NT2/D1 (cell line): ENCODE measurements at regions not wholly inside any gene's neighbourhood (a gene's known extent, or its start where the extent isn't known, plus 50 kb on each side); places are given as distances from the start of the nearest gene placed in this dataset.

ENCODE experiments used
- DNase-seq: peaks from one replicate; pipeline ENCODE4 v3.0.0-alpha.2; 2011; ENCODE audit warnings: low read depth, low spot score
- H3K27me3 ChIP-seq: 2 replicates; pipeline ENCODE4 v1.6.0; 2011; ENCODE audit warnings: mild to moderate bottlenecking; ENCODE audit not compliant: insufficient read length, insufficient read depth
- H3K36me3 ChIP-seq: 2 replicates; pipeline ENCODE4 v1.6.1; 2011; ENCODE audit warnings: mild to moderate bottlenecking, low read length, mixed read lengths; ENCODE audit not compliant: insufficient read depth, insufficient read length
- H3K4me1 ChIP-seq: 2 replicates; pipeline ENCODE4 v1.5.1; 2011; ENCODE audit not compliant: insufficient read depth, insufficient read length
- H3K4me3 ChIP-seq: 2 replicates; pipeline ENCODE4 v1.5.1; 2011; ENCODE audit warnings: low read depth; ENCODE audit not compliant: insufficient read length
- H3K9ac ChIP-seq: 2 replicates; pipeline ENCODE4 v1.6.0; 2011; ENCODE audit warnings: low read depth; ENCODE audit not compliant: insufficient read length
- H3K9me3 ChIP-seq: 2 replicates; pipeline ENCODE4 v1.5.1; 2011; ENCODE audit warnings: mild to moderate bottlenecking, low read length; ENCODE audit not compliant: insufficient read depth
- SUZ12 ChIP-seq: IDR thresholded peaks from 2 replicates; pipeline ENCODE4 v1.6.1; 2011; ENCODE audit not compliant: insufficient read length, insufficient read depth; ENCODE audit errors: extremely low read depth
- YY1 ChIP-seq: IDR thresholded peaks from 2 replicates; pipeline ENCODE4 v1.6.1; 2011; ENCODE audit not compliant: insufficient read length, insufficient read depth
- ZNF274 ChIP-seq: IDR thresholded peaks from 2 replicates; pipeline ENCODE4 v1.6.1; 2011; ENCODE audit warnings: mild to moderate bottlenecking, low read depth, low read length

- no peak overlapping the region for H3K4me3 ChIP-seq
- H3K9ac ChIP-seq = no peak overlapping the region
- TF ChIP-seq SUZ12 = no peak
- no peak for TF ChIP-seq ZNF274
- no peak for TF ChIP-seq YY1
- no peaks in the 10 kb centered on the region for H3K36me3 ChIP-seq
- no peaks in the 10 kb centered on the region for H3K9me3 ChIP-seq
- no peaks in the 10 kb centered on the region for H3K4me1 ChIP-seq
- no peaks in the 10 kb centered on the region for H3K27me3 ChIP-seq
- DNase-seq = no peak
Observed at GRCh38 chr12:89977405-89978085, 268.9 kb upstream of the ATP2B1 start.

- no peaks in the 10 kb centered on the region for H3K9me3 ChIP-seq
- TF ChIP-seq YY1 (no peak), ZNF274 (no peak), SUZ12 (no peak)
- H3K36me3 ChIP-seq = no peaks in the 10 kb centered on the region
- no peaks in the 10 kb centered on the region for H3K4me1 ChIP-seq
- DNase-seq = no peak
- no peak overlapping the region for H3K4me3 ChIP-seq
- H3K9ac ChIP-seq = no peak overlapping the region
- no peaks in the 10 kb centered on the region for H3K27me3 ChIP-seq
Observed at GRCh38 chr12:89976866-89977265, 268.2 kb upstream of the ATP2B1 start.

GRCh38 chr12:89975574-89975973 lies 266.9 kb upstream of the ATP2B1 start:
- Histone ChIP-seq H3K9me3 (no peaks in the 10 kb centered on the region), H3K4me3 (no peak overlapping the region), H3K27me3 (no peaks in the 10 kb centered on the region), H3K4me1 (no peaks in the 10 kb centered on the region), H3K9ac (no peak overlapping the region), H3K36me3 (no peaks in the 10 kb centered on the region)
- no peak for DNase-seq
- no peak for TF ChIP-seq SUZ12
- no peak for TF ChIP-seq ZNF274
- no peak for TF ChIP-seq YY1

- Histone ChIP-seq H3K4me3 (no peak overlapping the region), H3K9ac (no peak overlapping the region), H3K36me3 (no peaks in the 10 kb centered on the region), H3K4me1 (no peaks in the 10 kb centered on the region), H3K9me3 (no peaks in the 10 kb centered on the region), H3K27me3 (no peaks in the 10 kb centered on the region)
- TF ChIP-seq SUZ12 (no peak), YY1 (no peak), ZNF274 (no peak)
- no peak for DNase-seq
Observed at GRCh38 chr12:89971880-89972279, 263.2 kb upstream of the ATP2B1 start.

GRCh38 chr12:89970722-89971121 lies 262.1 kb upstream of the ATP2B1 start:
- Histone ChIP-seq H3K4me1 (no peaks in the 10 kb centered on the region), H3K4me3 (no peak overlapping the region), H3K36me3 (no peaks in the 10 kb centered on the region), H3K27me3 (no peaks in the 10 kb centered on the region), H3K9me3 (no peaks in the 10 kb centered on the region), H3K9ac (no peak overlapping the region)
- TF ChIP-seq SUZ12 (no peak), ZNF274 (no peak)
- DNase-seq = no peak

- DNase-seq = no peak
- Histone ChIP-seq H3K9me3 (no peaks in the 10 kb centered on the region), H3K27me3 (no peaks in the 10 kb centered on the region), H3K4me3 (no peak overlapping the region), H3K36me3 (no peaks in the 10 kb centered on the region), H3K9ac (no peak overlapping the region), H3K4me1 (no peaks in the 10 kb centered on the region)
- no peak for TF ChIP-seq YY1
- no peak for TF ChIP-seq SUZ12
- TF ChIP-seq ZNF274 = no peak
Observed at GRCh38 chr12:89969093-89969492, 260.5 kb upstream of the ATP2B1 start.

- Histone ChIP-seq H3K4me1 (no peaks in the 10 kb centered on the region), H3K4me3 (no peak overlapping the region), H3K9me3 (no peaks in the 10 kb centered on the region), H3K36me3 (no peaks in the 10 kb centered on the region), H3K27me3 (no peaks in the 10 kb centered on the region), H3K9ac (no peak overlapping the region)
- no peak for TF ChIP-seq ZNF274
- no peak for TF ChIP-seq YY1
- TF ChIP-seq SUZ12 = no peak
- DNase-seq = no peak
Observed at GRCh38 chr12:89968151-89968700, 259.6 kb upstream of the ATP2B1 start.
